ENCODE measurements at regions not wholly inside any gene's neighbourhood (a gene's known extent, or its start where the extent isn't known, plus 50 kb on each side); places are given as distances from the start of the nearest gene placed in this dataset.

DNA sequence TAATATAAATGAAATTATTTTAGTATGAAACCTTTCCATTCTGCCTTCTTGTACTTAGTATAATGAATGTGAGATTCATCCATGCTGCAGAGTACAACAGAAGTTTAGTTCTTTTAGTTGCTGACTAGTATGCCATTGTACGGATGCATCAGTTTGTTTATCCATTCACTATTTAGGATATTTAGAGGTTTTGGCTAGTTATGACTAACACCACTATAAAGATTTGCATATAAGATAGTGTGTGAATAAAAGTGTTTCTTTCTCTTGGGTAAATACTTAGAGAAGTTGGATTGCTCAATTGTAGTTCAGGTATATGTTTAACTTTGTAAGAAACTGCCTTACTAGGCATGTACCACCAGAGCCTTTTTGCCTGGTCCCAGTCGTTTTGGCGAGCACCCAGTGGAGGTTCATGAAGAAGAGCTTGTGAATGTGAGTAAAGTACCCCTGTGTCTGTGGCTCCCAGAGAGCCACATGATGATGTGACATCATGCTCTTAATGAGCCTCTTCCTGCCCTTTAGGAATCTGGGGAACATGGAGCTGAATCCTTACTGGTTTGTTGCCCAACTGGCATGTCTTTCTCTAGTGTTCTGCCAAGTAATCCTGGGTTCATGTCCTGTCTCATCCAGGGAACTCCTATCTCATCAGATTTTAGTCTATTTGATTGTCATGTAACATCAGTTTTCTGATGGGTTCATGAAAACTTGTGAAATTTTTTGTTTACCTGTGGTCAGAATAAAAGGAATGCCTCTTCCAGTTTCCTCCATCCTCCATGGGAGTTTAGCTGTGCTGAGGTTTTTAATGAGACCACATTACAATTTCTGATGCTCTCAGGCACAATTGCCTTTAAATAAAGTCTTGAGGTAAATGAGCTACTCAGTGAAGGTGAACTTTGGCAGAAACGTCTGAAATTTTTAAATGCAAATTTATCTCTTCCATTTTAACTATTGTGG lies 234.8 kb downstream of the CASP12 start:
- intact Hi-C loops (cut with micrococcal nuclease; ENCODE audit: unreplicated experiment): no loop called here
- H3K36me3 ChIP-seq (replicated peaks in 1 of 2; ENCODE audit: control insufficient read depth in 1 of 2, insufficient read depth in 2 of 2, low read length in 2 of 2): no peaks in the 10 kb centered on the region
- H3K9ac ChIP-seq (ENCODE audit: insufficient read depth, low read depth, low read length): no peak overlapping the region
- ChIA-PET POLR2A (no interaction called here), CTCF (ENCODE audit: low intra/inter-chr PET ratio, low total read pairs) (no interaction called here)
- no peaks in the 10 kb centered on the region for H3K4me1 ChIP-seq (ENCODE audit: insufficient read depth, low read length)
- BruUV-seq (replicated peaks): no TSS peak
- FAIRE-seq: no peak
- H3K27ac ChIP-seq (ENCODE audit: extremely low read length, insufficient read depth, low read length): no peak overlapping the region
- in situ Hi-C loops (cut with HindIII; ENCODE audit: extremely low pct_ligation_motif_present, low pct_unique_long_range_greater_than_20kb): no loop called here
- no peak for ATAC-seq
- no peaks in the 10 kb centered on the region for H4K20me1 ChIP-seq (ENCODE audit: insufficient read depth, low read length)
- no peaks in the 10 kb centered on the region for H3K9me3 ChIP-seq (ENCODE audit: low read length)
- H3K4me3 ChIP-seq (replicated peaks in 1 of 3; ENCODE audit: insufficient read depth in 1 of 3, low read depth in 2 of 3, low read length in 3 of 3): no peak overlapping the region
- H3K79me2 ChIP-seq (ENCODE audit: insufficient read depth, low read length): no peaks in the 10 kb centered on the region
- under 1% methylated on average over 4 of the region's 4 CpGs for WGBS (ENCODE audit: low lambda C conversion rate)
- TF ChIP-seq ZNF225 (CRISPR knock-in tag; IDR thresholded peaks at IDR 0.05): no peak
- no peak overlapping the region for H2AFZ ChIP-seq (ENCODE audit: low read length)
- no peak for DNase-seq (ENCODE audit: low spot score)
- H3K4me2 ChIP-seq (ENCODE audit: low read depth, low read length): no peak overlapping the region
- H3K27me3 ChIP-seq (ENCODE audit: control insufficient read depth in 1 of 2, insufficient read depth in 2 of 2, low read length in 2 of 2): no peaks in the 10 kb centered on the region

DNA sequence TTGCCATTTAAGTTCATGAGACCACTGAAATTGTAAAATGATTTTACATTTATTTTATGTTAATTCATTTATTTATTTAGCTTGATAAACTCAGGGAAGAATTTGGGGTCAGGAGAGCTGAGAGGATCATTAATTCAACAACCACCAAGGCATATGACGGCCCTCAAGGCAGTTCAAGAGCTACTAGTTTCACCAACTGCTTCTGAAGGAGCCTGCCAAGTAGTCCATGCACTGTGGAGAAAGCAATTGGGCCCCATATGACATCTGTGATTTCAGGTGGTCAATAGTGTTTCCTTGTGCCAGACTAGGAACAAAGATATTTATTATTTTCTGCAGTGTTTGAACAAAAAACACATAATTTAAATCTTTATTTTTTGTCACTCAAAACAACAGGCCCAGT lies 236.4 kb downstream of the CASP12 start:
- intact Hi-C loops (cut with micrococcal nuclease; ENCODE audit: unreplicated experiment): no loop called here
- Histone ChIP-seq H3K4me2 (ENCODE audit: low read depth, low read length) (no peak overlapping the region), H3K36me3 (replicated peaks in 1 of 2; ENCODE audit: control insufficient read depth in 1 of 2, insufficient read depth in 2 of 2, low read length in 2 of 2) (no peaks in the 10 kb centered on the region), H4K20me1 (ENCODE audit: insufficient read depth, low read length) (no peaks in the 10 kb centered on the region), H3K9ac (ENCODE audit: insufficient read depth, low read depth, low read length) (no peak overlapping the region), H3K9me3 (ENCODE audit: low read length) (no peaks in the 10 kb centered on the region), H3K27ac (ENCODE audit: extremely low read length, insufficient read depth, low read length) (no peak overlapping the region), H3K4me1 (ENCODE audit: insufficient read depth, low read length) (no peaks in the 10 kb centered on the region), H3K27me3 (ENCODE audit: control insufficient read depth in 1 of 2, insufficient read depth in 2 of 2, low read length in 2 of 2) (no peaks in the 10 kb centered on the region), H2AFZ (ENCODE audit: low read length) (no peak overlapping the region), H3K4me3 (replicated peaks in 1 of 3; ENCODE audit: insufficient read depth in 1 of 3, low read depth in 2 of 3, low read length in 3 of 3) (no peak overlapping the region), H3K79me2 (ENCODE audit: insufficient read depth, low read length) (no peaks in the 10 kb centered on the region)
- TF ChIP-seq, protein P1, sequence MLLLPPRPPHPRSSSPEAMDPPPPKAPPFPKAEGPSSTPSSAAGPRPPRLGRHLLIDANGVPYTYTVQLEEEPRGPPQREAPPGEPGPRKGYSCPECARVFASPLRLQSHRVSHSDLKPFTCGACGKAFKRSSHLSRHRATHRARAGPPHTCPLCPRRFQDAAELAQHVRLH (CRISPR knock-in tag; IDR thresholded peaks at IDR 0.05; ENCODE audit: borderline replicate concordance, low read depth): no peak
- TF ChIP-seq ZNF562 (CRISPR knock-in tag; IDR thresholded peaks at IDR 0.05; ENCODE audit: borderline replicate concordance): no peak
- no peak for TF ChIP-seq ZNF563 (CRISPR knock-in tag; IDR thresholded peaks at IDR 0.05)
- no peak for TF ChIP-seq ZNF607 (CRISPR knock-in tag; IDR thresholded peaks at IDR 0.05; ENCODE audit: borderline replicate concordance)
- no peak for TF ChIP-seq JUND (CRISPR knock-in tag; IDR thresholded peaks at IDR 0.05)
- TF ChIP-seq, protein P2, sequence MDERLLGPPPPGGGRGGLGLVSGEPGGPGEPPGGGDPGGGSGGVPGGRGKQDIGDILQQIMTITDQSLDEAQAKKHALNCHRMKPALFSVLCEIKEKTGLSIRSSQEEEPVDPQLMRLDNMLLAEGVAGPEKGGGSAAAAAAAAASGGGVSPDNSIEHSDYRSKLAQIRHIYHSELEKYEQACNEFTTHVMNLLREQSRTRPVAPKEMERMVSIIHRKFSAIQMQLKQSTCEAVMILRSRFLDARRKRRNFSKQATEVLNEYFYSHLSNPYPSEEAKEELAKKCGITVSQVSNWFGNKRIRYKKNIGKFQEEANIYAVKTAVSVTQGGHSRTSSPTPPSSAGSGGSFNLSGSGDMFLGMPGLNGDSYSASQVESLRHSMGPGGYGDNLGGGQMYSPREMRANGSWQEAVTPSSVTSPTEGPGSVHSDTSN (CRISPR knock-in tag; IDR thresholded peaks at IDR 0.05): no peak
- TF ChIP-seq ZNF605 (CRISPR knock-in tag; IDR thresholded peaks at IDR 0.05): no peak
- TF ChIP-seq HMGA1 (CRISPR knock-in tag; conservative IDR thresholded peaks at IDR 0.05): no peak
- TF ChIP-seq PRPF4 (IDR thresholded peaks at IDR 0.05; ENCODE audit: low read depth, low read length, poor library complexity, severe bottlenecking): no peak
- TF ChIP-seq, protein P3, sequence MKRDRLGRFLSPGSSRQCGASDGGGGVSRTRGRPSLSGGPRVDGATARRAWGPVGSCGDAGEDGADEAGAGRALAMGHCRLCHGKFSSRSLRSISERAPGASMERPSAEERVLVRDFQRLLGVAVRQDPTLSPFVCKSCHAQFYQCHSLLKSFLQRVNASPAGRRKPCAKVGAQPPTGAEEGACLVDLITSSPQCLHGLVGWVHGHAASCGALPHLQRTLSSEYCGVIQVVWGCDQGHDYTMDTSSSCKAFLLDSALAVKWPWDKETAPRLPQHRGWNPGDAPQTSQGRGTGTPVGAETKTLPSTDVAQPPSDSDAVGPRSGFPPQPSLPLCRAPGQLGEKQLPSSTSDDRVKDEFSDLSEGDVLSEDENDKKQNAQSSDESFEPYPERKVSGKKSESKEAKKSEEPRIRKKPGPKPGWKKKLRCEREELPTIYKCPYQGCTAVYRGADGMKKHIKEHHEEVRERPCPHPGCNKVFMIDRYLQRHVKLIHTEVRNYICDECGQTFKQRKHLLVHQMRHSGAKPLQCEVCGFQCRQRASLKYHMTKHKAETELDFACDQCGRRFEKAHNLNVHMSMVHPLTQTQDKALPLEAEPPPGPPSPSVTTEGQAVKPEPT (CRISPR knock-in tag; IDR thresholded peaks at IDR 0.05; ENCODE audit: low read depth): no peak
- TF ChIP-seq ZNF761 (CRISPR knock-in tag; conservative IDR thresholded peaks at IDR 0.05): no peak
- no peak for TF ChIP-seq GATAD2A (CRISPR knock-in tag; IDR thresholded peaks at IDR 0.05)
- no peak for TF ChIP-seq KDM5B (CRISPR knock-in tag; IDR thresholded peaks at IDR 0.05; ENCODE audit: borderline replicate concordance)
- no peak for TF ChIP-seq ZNF564 (CRISPR knock-in tag; IDR thresholded peaks at IDR 0.05)
- TF ChIP-seq ZBTB7A (CRISPR knock-in tag; IDR thresholded peaks at IDR 0.05): no peak
- no peak for TF ChIP-seq NR3C1 (CRISPR knock-in tag; IDR thresholded peaks at IDR 0.05)
- ChIA-PET POLR2A (no interaction called here), CTCF (ENCODE audit: low intra/inter-chr PET ratio, low total read pairs) (no interaction called here)
- no peak for ATAC-seq
- in situ Hi-C loops (cut with HindIII; ENCODE audit: extremely low pct_ligation_motif_present, low pct_unique_long_range_greater_than_20kb): no loop called here
- BruUV-seq (replicated peaks): no TSS peak
- WGBS (ENCODE audit: low lambda C conversion rate): 0% methylated on average over 1 of the region's 1 CpG
- no peak for DNase-seq (ENCODE audit: low spot score)
- FAIRE-seq: no peak
